ENCODE measurements at regions not wholly inside any gene's neighbourhood (a gene's known extent, or its start where the extent isn't known, plus 50 kb on each side); places are given as distances from the start of the nearest gene placed in this dataset.
"Not testable (repeated sequence)": the region's sequence is repeated elsewhere in the genome, so short reads cannot be mapped to it uniquely, and the experiment has no call there.

DNA sequence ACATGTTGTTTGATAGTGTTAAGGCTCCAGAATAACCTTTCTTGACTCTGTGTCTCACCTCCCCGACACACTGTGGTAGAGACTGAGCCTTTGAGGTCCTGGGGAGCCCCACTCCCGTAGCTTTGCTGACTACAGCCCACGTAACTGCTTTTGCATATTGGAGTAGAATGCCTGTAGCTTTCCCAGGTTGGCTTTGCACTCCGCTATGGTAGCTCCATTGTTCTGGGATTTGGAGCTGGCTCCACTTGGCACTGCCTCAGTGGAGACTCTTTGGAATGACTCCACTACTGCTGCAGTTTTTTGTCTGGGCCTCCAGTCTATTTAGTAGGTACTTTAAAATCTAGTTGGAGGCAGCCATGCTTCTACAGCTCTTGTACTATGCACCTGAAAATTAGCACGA, 56.2 kb upstream of the ANXA1 start:
- ATAC-seq (ENCODE audit: low FRiP score): no peak
- no peak for DNase-seq (ENCODE audit: low spot score)
- TF ChIP-seq, protein P1, sequence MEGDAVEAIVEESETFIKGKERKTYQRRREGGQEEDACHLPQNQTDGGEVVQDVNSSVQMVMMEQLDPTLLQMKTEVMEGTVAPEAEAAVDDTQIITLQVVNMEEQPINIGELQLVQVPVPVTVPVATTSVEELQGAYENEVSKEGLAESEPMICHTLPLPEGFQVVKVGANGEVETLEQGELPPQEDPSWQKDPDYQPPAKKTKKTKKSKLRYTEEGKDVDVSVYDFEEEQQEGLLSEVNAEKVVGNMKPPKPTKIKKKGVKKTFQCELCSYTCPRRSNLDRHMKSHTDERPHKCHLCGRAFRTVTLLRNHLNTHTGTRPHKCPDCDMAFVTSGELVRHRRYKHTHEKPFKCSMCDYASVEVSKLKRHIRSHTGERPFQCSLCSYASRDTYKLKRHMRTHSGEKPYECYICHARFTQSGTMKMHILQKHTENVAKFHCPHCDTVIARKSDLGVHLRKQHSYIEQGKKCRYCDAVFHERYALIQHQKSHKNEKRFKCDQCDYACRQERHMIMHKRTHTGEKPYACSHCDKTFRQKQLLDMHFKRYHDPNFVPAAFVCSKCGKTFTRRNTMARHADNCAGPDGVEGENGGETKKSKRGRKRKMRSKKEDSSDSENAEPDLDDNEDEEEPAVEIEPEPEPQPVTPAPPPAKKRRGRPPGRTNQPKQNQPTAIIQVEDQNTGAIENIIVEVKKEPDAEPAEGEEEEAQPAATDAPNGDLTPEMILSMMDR (IDR thresholded peaks at IDR 0.05): no peak

DNA sequence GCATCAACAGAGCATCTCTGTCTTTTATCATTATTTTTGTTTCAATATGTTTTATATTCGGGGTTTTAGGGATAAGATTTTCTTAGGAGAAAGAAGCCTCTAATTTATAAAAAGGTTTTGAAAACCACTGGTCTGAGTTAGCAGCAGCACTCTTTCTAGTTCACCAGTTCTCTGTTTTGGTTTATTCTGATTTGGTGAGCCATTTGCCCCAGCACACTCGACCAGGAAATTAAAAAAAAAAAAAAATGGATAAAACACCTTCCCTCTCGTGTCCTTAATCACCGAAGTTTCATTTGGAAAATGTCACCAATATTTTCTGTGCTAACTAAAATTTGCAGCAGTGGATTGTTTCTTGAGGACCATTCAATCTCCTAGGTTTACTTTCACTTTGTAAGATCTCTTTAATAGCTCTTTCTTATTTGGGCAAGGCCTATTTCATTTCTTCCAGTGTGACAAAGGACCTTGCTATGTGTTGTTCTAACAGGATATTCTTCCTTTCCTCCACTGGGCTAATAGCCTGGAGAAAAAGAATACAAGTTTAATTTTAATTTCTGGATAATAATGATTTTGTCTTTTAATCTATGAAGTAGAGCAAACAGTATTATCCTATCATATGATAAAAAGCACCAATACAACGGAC, 57.8 kb upstream of the ANXA1 start:
- no peak for ATAC-seq (ENCODE audit: low FRiP score)
- TF ChIP-seq, protein P1 (IDR thresholded peaks at IDR 0.05): no peak

DNA sequence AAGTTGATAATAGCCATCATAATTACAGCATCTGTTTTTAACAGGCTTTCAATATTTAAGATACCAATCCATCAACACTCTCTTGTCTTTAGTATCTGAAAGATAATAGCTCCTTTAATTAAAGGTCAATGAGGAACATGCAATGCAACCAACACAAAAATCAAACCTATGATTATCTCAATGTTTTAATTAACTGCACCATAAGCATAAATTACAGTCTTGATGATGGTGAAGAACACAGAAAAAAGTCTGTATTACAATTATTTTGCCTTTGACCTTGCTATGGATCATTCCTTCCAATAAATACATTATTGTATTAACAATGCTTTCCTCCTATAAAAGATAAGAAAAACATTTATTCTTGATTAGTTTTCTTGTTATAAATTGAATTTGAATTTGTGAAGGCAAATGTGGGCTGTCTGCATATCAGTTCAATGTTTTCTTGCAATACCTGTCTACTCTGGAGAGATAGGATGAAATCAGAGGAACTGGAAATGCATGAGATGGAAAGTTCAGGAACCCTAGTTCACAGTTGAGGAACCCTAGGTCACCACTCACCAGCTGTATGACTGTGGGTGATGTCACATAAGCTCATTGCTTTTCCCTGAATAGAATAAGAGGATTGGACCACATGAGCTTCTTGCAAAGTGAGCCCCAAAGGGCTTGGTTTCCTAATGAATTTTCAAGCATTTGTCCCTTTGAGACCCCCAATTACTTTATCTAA, 58.5 kb upstream of the ANXA1 start:
- DNase-seq (ENCODE audit: low spot score): no peak
- TF ChIP-seq, protein P1 (IDR thresholded peaks at IDR 0.05): no peak
- no peak for ATAC-seq (ENCODE audit: low FRiP score)

More for the DNA sequence above, 57.8 kb upstream of the ANXA1 start:
- DNase-seq (ENCODE audit: low spot score): no peak

DNA sequence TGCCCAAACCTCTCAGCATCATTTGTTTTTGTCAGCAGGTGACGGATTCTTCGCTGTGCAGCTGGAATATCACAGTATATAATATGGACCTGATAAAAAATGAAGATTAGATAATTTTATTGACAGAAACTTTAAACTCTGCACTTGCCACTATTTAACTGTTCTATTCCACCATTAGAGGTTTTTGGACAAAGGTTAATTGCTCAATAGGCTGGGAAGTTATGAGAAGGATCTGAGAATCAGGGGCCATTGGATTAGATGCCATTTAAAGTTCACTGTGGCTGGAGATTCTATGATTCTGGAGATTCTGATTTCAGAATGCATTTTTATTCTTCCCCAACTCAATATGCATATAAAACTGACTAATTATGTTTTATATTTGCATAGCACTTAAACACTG, 59.8 kb upstream of the ANXA1 start:
- DNase-seq (ENCODE audit: low spot score) (no peak), ATAC-seq (ENCODE audit: low FRiP score) (no peak)
- TF ChIP-seq, protein P1 (IDR thresholded peaks at IDR 0.05): no peak

DNA sequence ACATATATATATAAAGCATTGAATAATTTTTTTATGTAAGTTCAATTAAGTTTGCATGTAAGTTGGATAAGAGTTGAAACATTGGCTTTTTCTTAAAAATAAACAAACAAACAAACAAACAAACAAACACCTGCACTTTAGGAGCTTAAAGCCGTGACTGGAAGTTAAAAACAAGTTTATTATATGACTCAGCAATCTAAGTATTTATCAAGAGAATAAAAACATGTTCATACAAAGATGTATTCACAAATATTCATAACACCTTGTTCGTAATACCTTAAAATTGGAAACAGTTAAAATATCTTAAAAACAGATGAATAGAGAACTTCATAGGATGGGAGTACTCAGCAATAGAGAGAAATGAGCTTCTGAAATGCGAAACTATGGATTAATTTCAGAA, 61.5 kb upstream of the ANXA1 start:
- no peak for ATAC-seq (ENCODE audit: low FRiP score)
- DNase-seq (ENCODE audit: low spot score): no peak
- TF ChIP-seq, protein P1 (IDR thresholded peaks at IDR 0.05): no peak

DNA sequence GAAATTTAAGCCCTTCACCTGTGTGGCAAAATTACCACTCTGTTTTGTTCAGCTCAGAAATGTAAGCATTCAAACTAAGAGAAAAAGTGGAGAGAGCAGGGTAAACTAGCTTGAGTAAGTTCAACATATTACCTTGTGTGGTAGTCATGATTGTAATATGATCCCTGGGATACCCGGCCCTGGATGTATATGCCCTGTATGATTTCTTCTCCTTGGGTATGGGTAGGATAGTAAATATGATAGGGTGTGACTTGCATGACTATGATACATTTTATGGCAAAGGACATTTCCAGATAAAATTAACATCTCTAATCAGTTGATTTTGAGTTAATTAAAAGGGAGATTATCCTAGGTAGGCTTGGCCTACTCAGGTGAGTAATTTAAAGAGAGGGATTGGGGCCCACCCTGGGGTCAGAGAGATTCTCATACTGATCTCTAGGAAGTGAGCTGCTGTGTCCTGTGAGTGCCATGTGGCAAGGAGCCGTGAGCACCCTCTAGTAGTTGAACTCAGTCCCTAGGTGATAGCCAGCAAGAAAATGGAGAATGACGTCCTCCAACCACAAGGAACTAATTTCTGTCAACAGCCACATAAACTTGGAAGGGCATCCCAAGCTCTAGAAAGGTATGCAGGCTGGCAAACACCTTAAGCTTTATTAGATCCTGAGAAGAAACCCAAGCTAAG, 62.2 kb upstream of the ANXA1 start:
- TF ChIP-seq, protein P1 (IDR thresholded peaks at IDR 0.05): no peak
- ATAC-seq (ENCODE audit: low FRiP score) (no peak), DNase-seq (ENCODE audit: low spot score) (no peak)

DNA sequence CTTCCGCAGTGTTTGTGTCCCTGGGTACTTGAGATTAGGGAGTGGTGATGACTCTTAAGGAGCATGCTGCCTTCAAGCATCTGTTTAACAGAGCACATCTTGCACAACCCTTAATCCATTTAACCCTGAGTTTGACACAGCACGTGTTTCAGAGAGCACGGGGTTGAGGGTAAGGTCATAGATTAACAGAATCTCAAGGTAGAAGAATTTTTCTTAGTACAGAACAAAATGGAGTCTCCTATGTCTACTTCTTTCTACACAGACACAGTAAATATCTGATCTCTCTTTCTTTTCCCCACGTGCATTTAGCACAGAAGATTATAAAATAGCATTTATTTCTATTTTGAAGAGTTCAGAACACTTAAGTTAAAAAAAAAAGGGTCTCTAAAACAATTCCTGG, 63.8 kb upstream of the ANXA1 start:
- ATAC-seq (ENCODE audit: low FRiP score); DNase-seq (ENCODE audit: low spot score): not testable (repeated sequence)

All from omental fat pad (tissue), 3 donors.